ENCODE measurements at regions not wholly inside any gene's neighbourhood (a gene's known extent, or its start where the extent isn't known, plus 50 kb on each side); places are given as distances from the start of the nearest gene placed in this dataset.

- DNase-seq (ENCODE audit: low spot score) (no peak), ATAC-seq (ENCODE audit: low read depth) (no peak)
- no peaks in the 10 kb centered on the region for H3K36me3 ChIP-seq (ENCODE audit: low read depth)
- H3K27ac ChIP-seq (ENCODE audit: poor library complexity, severe bottlenecking): no peak overlapping the region
- TF ChIP-seq CTCF (IDR thresholded peaks at IDR 0.05; ENCODE audit: poor library complexity, severe bottlenecking): no peak
- no peaks in the 10 kb centered on the region for H3K27me3 ChIP-seq (ENCODE audit: insufficient read depth, poor library complexity, severe bottlenecking)
- no peaks in the 10 kb centered on the region for H3K9me3 ChIP-seq (ENCODE audit: severe bottlenecking)
- H3K4me3 ChIP-seq (ENCODE audit: severe bottlenecking): no peak overlapping the region
- H3K4me1 ChIP-seq (ENCODE audit: insufficient read depth, poor library complexity, severe bottlenecking): no peaks in the 10 kb centered on the region
These were observed 131.6 kb upstream of the P2RY1 start for GRCh38 chr3:152703245-152703890.

- Histone ChIP-seq H3K4me1 (ENCODE audit: insufficient read depth, poor library complexity, severe bottlenecking) (no peaks in the 10 kb centered on the region), H3K9me3 (ENCODE audit: severe bottlenecking) (no peaks in the 10 kb centered on the region), H3K4me3 (ENCODE audit: severe bottlenecking) (no peak overlapping the region), H3K36me3 (ENCODE audit: low read depth) (no peaks in the 10 kb centered on the region), H3K27me3 (ENCODE audit: insufficient read depth, poor library complexity, severe bottlenecking) (no peaks in the 10 kb centered on the region), H3K27ac (ENCODE audit: poor library complexity, severe bottlenecking) (no peak overlapping the region)
- TF ChIP-seq CTCF (IDR thresholded peaks at IDR 0.05; ENCODE audit: poor library complexity, severe bottlenecking): no peak
- ATAC-seq (ENCODE audit: low read depth) (no peak), DNase-seq (ENCODE audit: low spot score) (no peak)
These were observed 127.8 kb upstream of the P2RY1 start for GRCh38 chr3:152706991-152707713.

GRCh38 chr3:152709659-152710058, 125.3 kb upstream of the P2RY1 start:
- Histone ChIP-seq H3K4me1 (ENCODE audit: insufficient read depth, poor library complexity, severe bottlenecking) (no peaks in the 10 kb centered on the region), H3K36me3 (ENCODE audit: low read depth) (no peaks in the 10 kb centered on the region), H3K4me3 (ENCODE audit: severe bottlenecking) (no peak overlapping the region), H3K27me3 (ENCODE audit: insufficient read depth, poor library complexity, severe bottlenecking) (no peaks in the 10 kb centered on the region), H3K9me3 (ENCODE audit: severe bottlenecking) (no peaks in the 10 kb centered on the region), H3K27ac (ENCODE audit: poor library complexity, severe bottlenecking) (no peak overlapping the region)
- DNase-seq (ENCODE audit: low spot score) (no peak), ATAC-seq (ENCODE audit: low read depth) (no peak)
- no peak for TF ChIP-seq CTCF (IDR thresholded peaks at IDR 0.05; ENCODE audit: poor library complexity, severe bottlenecking)

GRCh38 chr3:152710549-152710948, 124.4 kb upstream of the P2RY1 start:
- TF ChIP-seq CTCF (IDR thresholded peaks at IDR 0.05; ENCODE audit: poor library complexity, severe bottlenecking): no peak
- no peak for ATAC-seq (ENCODE audit: low read depth)
- DNase-seq (ENCODE audit: low spot score): no peak
- H3K4me3 ChIP-seq (ENCODE audit: severe bottlenecking): no peak overlapping the region
- no peaks in the 10 kb centered on the region for H3K36me3 ChIP-seq (ENCODE audit: low read depth)
- no peak overlapping the region for H3K27ac ChIP-seq (ENCODE audit: poor library complexity, severe bottlenecking)
- no peaks in the 10 kb centered on the region for H3K4me1 ChIP-seq (ENCODE audit: insufficient read depth, poor library complexity, severe bottlenecking)
- H3K9me3 ChIP-seq (ENCODE audit: severe bottlenecking): no peaks in the 10 kb centered on the region
- H3K27me3 ChIP-seq (ENCODE audit: insufficient read depth, poor library complexity, severe bottlenecking): no peaks in the 10 kb centered on the region

- Histone ChIP-seq H3K9me3 (ENCODE audit: severe bottlenecking) (no peaks in the 10 kb centered on the region), H3K27ac (ENCODE audit: poor library complexity, severe bottlenecking) (no peak overlapping the region), H3K4me3 (ENCODE audit: severe bottlenecking) (no peak overlapping the region), H3K36me3 (ENCODE audit: low read depth) (no peaks in the 10 kb centered on the region), H3K27me3 (ENCODE audit: insufficient read depth, poor library complexity, severe bottlenecking) (no peaks in the 10 kb centered on the region), H3K4me1 (ENCODE audit: insufficient read depth, poor library complexity, severe bottlenecking) (peaks cover 16% of the 10 kb centered on the region)
- DNase-seq (ENCODE audit: low spot score) (no peak), ATAC-seq (ENCODE audit: low read depth) (no peak)
- TF ChIP-seq CTCF (IDR thresholded peaks at IDR 0.05; ENCODE audit: poor library complexity, severe bottlenecking): no peak
These were observed 120.9 kb upstream of the P2RY1 start for GRCh38 chr3:152713989-152714388.
